ENCODE measurements at regions not wholly inside any gene's neighbourhood (a gene's known extent, or its start where the extent isn't known, plus 50 kb on each side); places are given as distances from the start of the nearest gene placed in this dataset.

GRCh38 chr3:182399978-182400737 lies 393.1 kb upstream of the ATP11B start:
- Histone ChIP-seq H3K36me3 (ENCODE audit: control insufficient read depth, insufficient read depth, low read length) (no peaks in the 10 kb centered on the region), H3K9me3 (ENCODE audit: control insufficient read depth, insufficient read depth, low read depth, low read length) (no peaks in the 10 kb centered on the region), H3K27me3 (ENCODE audit: control insufficient read depth, insufficient read depth, low read length) (no peaks in the 10 kb centered on the region), H3K4me3 (ENCODE audit: low read depth in 2 of 2, low read length in 2 of 2) (no peak overlapping the region), H3K4me1 (ENCODE audit: control insufficient read depth, insufficient read depth, low read length) (no peaks in the 10 kb centered on the region), H3K27ac (ENCODE audit: low read length) (no peak overlapping the region)
- in situ Hi-C loops (cut with HindIII; ENCODE audit: low pct_unique_long_range_greater_than_20kb, low sequenced_read_pairs) (no loop called here), intact Hi-C loops (cut with micrococcal nuclease; ENCODE audit: unreplicated experiment) (no loop called here)
- CTCF ChIA-PET = no interaction called here
- DNase-seq (ENCODE audit: low read depth, low spot score) = no peak
- ATAC-seq = no peak
- POLR2A ChIA-PET = no interaction called here
- no peak for TF ChIP-seq POLR2AphosphoS5 (IDR thresholded peaks at IDR 0.05; ENCODE audit: low read depth, low read length)
- TF ChIP-seq, protein P1, sequence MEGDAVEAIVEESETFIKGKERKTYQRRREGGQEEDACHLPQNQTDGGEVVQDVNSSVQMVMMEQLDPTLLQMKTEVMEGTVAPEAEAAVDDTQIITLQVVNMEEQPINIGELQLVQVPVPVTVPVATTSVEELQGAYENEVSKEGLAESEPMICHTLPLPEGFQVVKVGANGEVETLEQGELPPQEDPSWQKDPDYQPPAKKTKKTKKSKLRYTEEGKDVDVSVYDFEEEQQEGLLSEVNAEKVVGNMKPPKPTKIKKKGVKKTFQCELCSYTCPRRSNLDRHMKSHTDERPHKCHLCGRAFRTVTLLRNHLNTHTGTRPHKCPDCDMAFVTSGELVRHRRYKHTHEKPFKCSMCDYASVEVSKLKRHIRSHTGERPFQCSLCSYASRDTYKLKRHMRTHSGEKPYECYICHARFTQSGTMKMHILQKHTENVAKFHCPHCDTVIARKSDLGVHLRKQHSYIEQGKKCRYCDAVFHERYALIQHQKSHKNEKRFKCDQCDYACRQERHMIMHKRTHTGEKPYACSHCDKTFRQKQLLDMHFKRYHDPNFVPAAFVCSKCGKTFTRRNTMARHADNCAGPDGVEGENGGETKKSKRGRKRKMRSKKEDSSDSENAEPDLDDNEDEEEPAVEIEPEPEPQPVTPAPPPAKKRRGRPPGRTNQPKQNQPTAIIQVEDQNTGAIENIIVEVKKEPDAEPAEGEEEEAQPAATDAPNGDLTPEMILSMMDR (IDR thresholded peaks at IDR 0.05) = no peak
- no TSS peak for BruUV-seq (replicated peaks)

DNA sequence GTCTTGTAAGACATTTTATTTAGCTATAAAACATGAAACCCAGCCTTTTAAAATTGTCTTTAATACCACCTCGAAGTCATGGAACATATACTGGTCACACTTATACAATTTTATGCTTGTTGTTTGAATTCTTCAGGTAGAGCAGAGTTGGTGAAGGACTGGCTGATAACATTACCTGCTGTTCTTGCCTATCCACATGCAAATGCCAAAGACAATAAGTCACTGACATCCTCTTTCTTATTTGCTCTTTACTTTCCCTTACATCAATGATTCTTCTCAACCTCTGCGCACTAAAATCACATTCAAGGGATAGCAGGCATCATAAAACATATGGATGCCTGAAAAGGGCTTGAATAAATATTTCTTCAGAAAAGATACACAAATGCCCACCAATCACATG lies 392.5 kb upstream of the ATP11B start:
- H3K27me3 ChIP-seq (ENCODE audit: control insufficient read depth, insufficient read depth, low read length) = no peaks in the 10 kb centered on the region
- H3K4me1 ChIP-seq (ENCODE audit: control insufficient read depth, insufficient read depth, low read length) = no peaks in the 10 kb centered on the region
- POLR2A ChIA-PET = no interaction called here
- intact Hi-C loops (cut with micrococcal nuclease; ENCODE audit: unreplicated experiment) = no loop called here
- DNase-seq (ENCODE audit: low read depth, low spot score) (no peak), ATAC-seq (no peak)
- H3K36me3 ChIP-seq (ENCODE audit: control insufficient read depth, insufficient read depth, low read length) = no peaks in the 10 kb centered on the region
- no peaks in the 10 kb centered on the region for H3K9me3 ChIP-seq (ENCODE audit: control insufficient read depth, insufficient read depth, low read depth, low read length)
- no TSS peak for BruUV-seq (replicated peaks)
- in situ Hi-C loops (cut with HindIII; ENCODE audit: low pct_unique_long_range_greater_than_20kb, low sequenced_read_pairs) = no loop called here
- no peak overlapping the region for H3K27ac ChIP-seq (ENCODE audit: low read length)
- CTCF ChIA-PET = no interaction called here
- H3K4me3 ChIP-seq (ENCODE audit: low read depth in 2 of 2, low read length in 2 of 2) = no peak overlapping the region
- TF ChIP-seq SIN3A (IDR thresholded peaks at IDR 0.05; ENCODE audit: borderline replicate concordance, insufficient read depth, low read depth, low read length) (no peak), REST (IDR thresholded peaks at IDR 0.05; ENCODE audit: insufficient read depth in 1 of 2, low read depth in 2 of 2, low read length in 1 of 2) (no peak), POLR2AphosphoS5 (IDR thresholded peaks at IDR 0.05; ENCODE audit: low read depth, low read length) (no peak), TCF7L2 (IDR thresholded peaks at IDR 0.05; ENCODE audit: low read depth, low read length) (no peak)
- TF ChIP-seq, protein P1 (IDR thresholded peaks at IDR 0.05) = no peak

All from Panc1 (cell line).